IMR-90 (cell line): ENCODE measurements at regions not wholly inside any gene's neighbourhood (a gene's known extent, or its start where the extent isn't known, plus 50 kb on each side); places are given as distances from the start of the nearest gene placed in this dataset.

ENCODE experiments used
- ATAC-seq: fragments of 200-7000 bp; cut with Tn5 transposase; 2 replicates; pipeline ENCODE4 v1.9.1; 2020; ENCODE audit warnings: low read depth, mild to moderate bottlenecking, moderate library complexity
- BruUV-seq: library from RNA; stranded (reverse); fragments of 400-500 nt; replicated peaks from 2 replicates; lab custom pipeline; 2021; lab: Mats Ljungman, UMichigan
- CTCF ChIA-PET: fragments of 300-600 bp; formaldehyde crosslinking; extraction: SDS; loops from one replicate; lab custom pipeline; 2021; ENCODE audit warnings: antibody characterized with exemption; lab: Yijun Ruan, JAX
- POLR2A ChIA-PET: fragments of 300-600 bp; sonication (Branson Sonifier 250); formaldehyde crosslinking; loops from one replicate; lab custom pipeline; 2022; ENCODE audit warnings: antibody characterized with exemption; ENCODE audit not compliant: unreplicated experiment; lab: Charles Lee
- DNase-seq: peaks from one replicate; pipeline ENCODE4 v3.0.0; 2013
- H2AFZ ChIP-seq: replicated peaks from 2 replicates; pipeline ENCODE3; 2013; ENCODE audit warnings: low read length, mild to moderate bottlenecking; ENCODE audit not compliant: poor library complexity
- H2AK5ac ChIP-seq: 2 replicates; pipeline ENCODE4 v1.6.1; 2013; ENCODE audit warnings: low read depth, low read length, inconsistent platforms
- H2AK9ac ChIP-seq: replicated peaks from 2 replicates; pipeline ENCODE3; 2013; ENCODE audit warnings: mild to moderate bottlenecking, low read depth, low read length, moderate library complexity; ENCODE audit not compliant: poor library complexity
- H2BK120ac ChIP-seq: 2 replicates; pipeline ENCODE4 v1.6.1; 2013; ENCODE audit warnings: low read depth, low read length, inconsistent platforms
- H2BK15ac ChIP-seq: 3 replicates; pipeline ENCODE4 v1.6.1; 2013; ENCODE audit warnings: low read depth, low read length, inconsistent platforms
- H2BK20ac ChIP-seq: 2 replicates; pipeline ENCODE4 v1.6.1; 2013; ENCODE audit warnings: low read depth, mild to moderate bottlenecking, inconsistent platforms, low read length, moderate library complexity
- H2BK5ac ChIP-seq: 2 replicates; pipeline ENCODE4 v1.6.1; 2013; ENCODE audit warnings: mild to moderate bottlenecking, low read depth, low read length, inconsistent platforms; ENCODE audit not compliant: poor library complexity, severe bottlenecking
- H3K14ac ChIP-seq: replicated peaks from 2 replicates; pipeline ENCODE4 v1.6.1; 2013; ENCODE audit warnings: low read depth, low read length, inconsistent platforms
- H3K18ac ChIP-seq: 2 replicates; pipeline ENCODE4 v1.6.1; 2013; ENCODE audit warnings: low read depth, low read length, control low read depth
- H3K23ac ChIP-seq: 2 replicates; pipeline ENCODE4 v1.6.1; 2013; ENCODE audit warnings: low read depth, low read length, inconsistent platforms
- H3K27ac ChIP-seq: 2 replicates; pipeline ENCODE4 v1.5.1; 2013; ENCODE audit warnings: mild to moderate bottlenecking, control low read depth, low read length; ENCODE audit not compliant: insufficient read depth
- H3K27me3 ChIP-seq: 2 replicates; pipeline ENCODE4 v1.6.1; 2013; ENCODE audit warnings: low read length; ENCODE audit not compliant: control insufficient read depth, insufficient read depth
- H3K36me3 ChIP-seq: 2 replicates; pipeline ENCODE4 v1.6.1; 2013; ENCODE audit warnings: low read length, mixed read lengths; ENCODE audit not compliant: control insufficient read depth, insufficient read depth
- H3K4ac ChIP-seq: 2 replicates; pipeline ENCODE4 v1.6.1; 2013; ENCODE audit warnings: low read depth, low read length, inconsistent platforms
- H3K4me1 ChIP-seq: 2 replicates; pipeline ENCODE4 v1.6.1; 2013; ENCODE audit warnings: low read length, mixed read lengths; ENCODE audit not compliant: control insufficient read depth, insufficient read depth
- H3K4me2 ChIP-seq: 2 replicates; pipeline ENCODE4 v1.6.1; 2013; ENCODE audit warnings: low read depth, mild to moderate bottlenecking, control low read depth, low read length, moderate library complexity
- H3K4me3 ChIP-seq: 2 replicates; pipeline ENCODE4 v1.5.1; 2013; ENCODE audit warnings: low read depth, mild to moderate bottlenecking, control low read depth, low read length, moderate library complexity; ENCODE audit not compliant: insufficient read depth
- H3K56ac ChIP-seq: 2 replicates; pipeline ENCODE4 v1.6.1; 2013; ENCODE audit warnings: low read length, inconsistent platforms; ENCODE audit not compliant: insufficient read depth; ENCODE audit errors: extremely low read depth
- H3K79me1 ChIP-seq, 2 experiments: 2 replicates each; pipeline ENCODE4 v1.6.1; 2013; ENCODE audit warnings: low read length in 2 of 2, inconsistent platforms in 1 of 2, low read depth in 1 of 2
- H3K9ac ChIP-seq: 2 replicates; pipeline ENCODE4 v1.6.1; 2013; ENCODE audit warnings: low read depth, low read length, control low read depth
- H3K9me1 ChIP-seq: 2 replicates; pipeline ENCODE4 v1.6.1; 2013; ENCODE audit warnings: low read length, inconsistent platforms; ENCODE audit not compliant: insufficient read depth
- H3K9me3 ChIP-seq: 2 replicates; pipeline ENCODE4 v1.6.1; 2013; ENCODE audit warnings: low read length; ENCODE audit not compliant: control insufficient read depth, insufficient read depth
- H4K20me1 ChIP-seq: 2 replicates; pipeline ENCODE4 v1.6.1; 2013; ENCODE audit warnings: low read length, inconsistent platforms; ENCODE audit not compliant: insufficient read depth
- H4K5ac ChIP-seq: 2 replicates; pipeline ENCODE4 v1.6.1; 2013; ENCODE audit warnings: mild to moderate bottlenecking, low read depth, low read length, control low read depth
- H4K8ac ChIP-seq, 2 experiments: 2 replicates each; pipeline ENCODE4 v1.6.1; 2013; ENCODE audit warnings: low read depth in 2 of 2, low read length in 2 of 2, control low read depth in 1 of 2, inconsistent platforms in 1 of 2
- H4K91ac ChIP-seq: 2 replicates; pipeline ENCODE4 v1.6.1; 2013; ENCODE audit warnings: low read depth, low read length, inconsistent platforms; ENCODE audit not compliant: insufficient read depth
- BHLHE40 ChIP-seq: fragments of 150-350 bp; IDR thresholded peaks from 2 replicates; pipeline ENCODE4 v1.6.1; 2016; ENCODE audit warnings: mild to moderate bottlenecking, low read depth, low read length
- CEBPB ChIP-seq: IDR thresholded peaks from 2 replicates; pipeline ENCODE4 v1.6.1; 2012; ENCODE audit warnings: low read depth, low read length, improper control_type of control experiment
- CHD1 ChIP-seq: IDR thresholded peaks from 2 replicates; pipeline ENCODE4 v1.6.1; 2012; ENCODE audit warnings: low read depth, low read length, improper control_type of control experiment
- ELK1 ChIP-seq: fragments of 150-350 bp; IDR thresholded peaks from 2 replicates; pipeline ENCODE4 v1.6.1; 2016; ENCODE audit warnings: low read depth, mild to moderate bottlenecking, low read length, moderate library complexity, borderline replicate concordance
- FOS ChIP-seq: fragments of 150-350 bp; IDR thresholded peaks from 2 replicates; pipeline ENCODE4 v1.6.1; 2016; ENCODE audit warnings: low read depth, low read length
- MAFK ChIP-seq: IDR thresholded peaks from 2 replicates; pipeline ENCODE4 v1.6.1; 2012; ENCODE audit warnings: low read depth, low read length, improper control_type of control experiment
- MAZ ChIP-seq: IDR thresholded peaks from 2 replicates; pipeline ENCODE4 v1.6.1; 2012; ENCODE audit warnings: low read depth, mild to moderate bottlenecking, low read length, improper control_type of control experiment, moderate library complexity, borderline replicate concordance
- MXI1 ChIP-seq: IDR thresholded peaks from 2 replicates; pipeline ENCODE4 v1.6.1; 2012; ENCODE audit warnings: low read depth, mild to moderate bottlenecking, low read length, moderate library complexity, borderline replicate concordance
- NFE2L2 ChIP-seq: fragments of 150-350 bp; IDR thresholded peaks from 2 replicates; pipeline ENCODE4 v1.6.1; 2016; ENCODE audit warnings: low read depth, mild to moderate bottlenecking, low read length
- POLR2A ChIP-seq: IDR thresholded peaks from 2 replicates; pipeline ENCODE4 v1.6.1; 2012; ENCODE audit warnings: mild to moderate bottlenecking, low read depth, low read length
- RAD21 ChIP-seq: IDR thresholded peaks from 2 replicates; pipeline ENCODE4 v1.6.1; 2012; ENCODE audit warnings: low read length, improper control_type of control experiment
- RCOR1 ChIP-seq: IDR thresholded peaks from 2 replicates; pipeline ENCODE4 v1.6.1; 2012; ENCODE audit warnings: mild to moderate bottlenecking, low read length, improper control_type of control experiment; ENCODE audit not compliant: insufficient replicate concordance
- RFX5 ChIP-seq: IDR thresholded peaks from 2 replicates; pipeline ENCODE4 v1.8.0; 2012; ENCODE audit warnings: low read depth, mild to moderate bottlenecking, low read length, moderate library complexity
- SMC3 ChIP-seq: fragments of 150-350 bp; IDR thresholded peaks from 2 replicates; pipeline ENCODE4 v1.6.1; 2016; ENCODE audit warnings: low read depth, mild to moderate bottlenecking, antibody characterized with exemption, low read length, moderate library complexity
- USF2 ChIP-seq: fragments of 150-350 bp; IDR thresholded peaks from 2 replicates; pipeline ENCODE4 v1.6.1; 2017; ENCODE audit warnings: mild to moderate bottlenecking, antibody characterized with exemption, low read length, low read depth
- WGBS, 2 experiments: methylation state at CpG; one replicate each; pipeline versions ENCODE4 v1.1.5 to v1.1.7; 2013; ENCODE audit warnings: missing lambda C conversion rate in 2 of 2; ENCODE audit not compliant: insufficient read length in 1 of 2; ENCODE audit errors: extremely low coverage in 2 of 2; 5-methylcytosine and 5-hydroxymethylcytosine counted together
- dilution Hi-C: fragments of 300-500 bp; cut with HindIII; formaldehyde crosslinking; loops from one replicate; pipeline ENCODE4 v1.14.3; 2018; ENCODE audit warnings: low sequenced_read_pairs; ENCODE audit not compliant: unreplicated experiment
- in situ Hi-C: fragments of 300-500 bp; cut with MboI; formaldehyde crosslinking; loops from 3 replicates; pipeline ENCODE4 v1.14.3; 2019; ENCODE audit warnings: low sequenced_read_pairs, inconsistent platforms, mixed read lengths
- intact Hi-C: fragments of 100-400 bp; cut with micrococcal nuclease; formaldehyde crosslinking; loops from 2 replicates; pipeline ENCODE4 v1.10.0; 2022
- TF ChIP-seq, protein P1 (sequence below): conservative IDR thresholded peaks from 2 replicates; pipeline ENCODE4 v1.5.1; 2012; ENCODE audit warnings: mild to moderate bottlenecking, low read depth, low read length, improper control_type of control experiment

DNA sequence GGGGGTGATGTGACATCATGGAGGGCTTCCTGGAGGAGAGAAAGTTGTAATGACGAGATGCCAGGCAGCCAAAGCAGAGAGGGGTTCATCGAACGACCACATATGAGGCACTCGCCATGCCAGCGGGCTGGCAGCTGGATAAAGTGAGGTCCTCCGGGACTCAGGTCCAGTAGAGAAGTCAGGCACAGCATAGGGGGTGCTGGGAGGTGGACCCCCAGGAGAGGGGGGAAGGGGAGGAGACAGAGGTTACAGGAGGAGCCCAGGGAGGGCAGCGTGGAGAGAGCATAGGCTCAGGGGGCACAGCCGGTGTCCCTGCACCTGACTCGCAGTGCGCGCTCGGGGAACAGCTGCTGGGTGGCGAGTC, 174.7 kb downstream of the BMP7 start:
- no peak overlapping the region for H3K4me3 ChIP-seq
- TF ChIP-seq USF2 (no peak), RFX5 (no peak), MXI1 (no peak), ELK1 (no peak), CEBPB (no peak), BHLHE40 (no peak), MAZ (no peak), RCOR1 (no peak), MAFK (no peak), NFE2L2 (no peak), RAD21 (no peak), POLR2A (no peak), CHD1 (no peak), SMC3 (no peak), FOS (no peak)
- TF ChIP-seq, protein P1, sequence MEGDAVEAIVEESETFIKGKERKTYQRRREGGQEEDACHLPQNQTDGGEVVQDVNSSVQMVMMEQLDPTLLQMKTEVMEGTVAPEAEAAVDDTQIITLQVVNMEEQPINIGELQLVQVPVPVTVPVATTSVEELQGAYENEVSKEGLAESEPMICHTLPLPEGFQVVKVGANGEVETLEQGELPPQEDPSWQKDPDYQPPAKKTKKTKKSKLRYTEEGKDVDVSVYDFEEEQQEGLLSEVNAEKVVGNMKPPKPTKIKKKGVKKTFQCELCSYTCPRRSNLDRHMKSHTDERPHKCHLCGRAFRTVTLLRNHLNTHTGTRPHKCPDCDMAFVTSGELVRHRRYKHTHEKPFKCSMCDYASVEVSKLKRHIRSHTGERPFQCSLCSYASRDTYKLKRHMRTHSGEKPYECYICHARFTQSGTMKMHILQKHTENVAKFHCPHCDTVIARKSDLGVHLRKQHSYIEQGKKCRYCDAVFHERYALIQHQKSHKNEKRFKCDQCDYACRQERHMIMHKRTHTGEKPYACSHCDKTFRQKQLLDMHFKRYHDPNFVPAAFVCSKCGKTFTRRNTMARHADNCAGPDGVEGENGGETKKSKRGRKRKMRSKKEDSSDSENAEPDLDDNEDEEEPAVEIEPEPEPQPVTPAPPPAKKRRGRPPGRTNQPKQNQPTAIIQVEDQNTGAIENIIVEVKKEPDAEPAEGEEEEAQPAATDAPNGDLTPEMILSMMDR = no peak
- no peak overlapping the region for H3K4ac ChIP-seq
- no TSS peak for BruUV-seq
- DNase-seq (no peak), ATAC-seq (no peak; the same call in 1 of the 2 replicates)
- no peak overlapping the region for H2BK15ac ChIP-seq
- H4K20me1 ChIP-seq = no peaks in the 10 kb centered on the region
- H3K56ac ChIP-seq = no peak overlapping the region
- no peaks in the 10 kb centered on the region for H3K79me1 ChIP-seq
- in situ Hi-C loops = no loop called here
- H2AK5ac ChIP-seq = no peak overlapping the region
- H4K91ac ChIP-seq = no peak overlapping the region
- no peak overlapping the region for H2BK20ac ChIP-seq
- no peaks in the 10 kb centered on the region for H3K27me3 ChIP-seq
- peaks cover 2% of the 10 kb centered on the region; the same call in 1 of the 2 replicates for H3K9me3 ChIP-seq
- H3K4me2 ChIP-seq = no peak overlapping the region
- H3K36me3 ChIP-seq = no peaks in the 10 kb centered on the region
- no peaks in the 10 kb centered on the region for H3K9me1 ChIP-seq
- H2AK9ac ChIP-seq = no peak overlapping the region
- 67% methylated on average over 6 of the region's 13 CpGs; no CpG with 5 or more reads in 1 of the 2 experiments for WGBS, 2 experiments
- intact Hi-C loops = loop anchor here (1.0 to 5.0 kb wide), 3 partner anchors 255 to 541 kb away; no protein-coding TSS in a partner anchor
- ChIA-PET CTCF (interaction anchor here (1.1 kb wide), 1 partner anchor 255 kb away, joined by 3 read pairs; no protein-coding TSS in a partner anchor), POLR2A (no interaction called here)
- dilution Hi-C loops = no loop called here
- H4K8ac ChIP-seq = no peak overlapping the region
- no peak overlapping the region for H3K14ac ChIP-seq
- H2BK120ac ChIP-seq = no peak overlapping the region
- no peak overlapping the region for H3K18ac ChIP-seq
- no peaks in the 10 kb centered on the region for H3K4me1 ChIP-seq
- H3K27ac ChIP-seq = no peak overlapping the region
- H3K23ac ChIP-seq = no peak overlapping the region
- H2BK5ac ChIP-seq = no peak overlapping the region
- H2AFZ ChIP-seq = no peak overlapping the region
- no peak overlapping the region for H4K5ac ChIP-seq
- H3K9ac ChIP-seq = no peak overlapping the region
